ENCODE measurements at regions not wholly inside any gene's neighbourhood (a gene's known extent, or its start where the extent isn't known, plus 50 kb on each side); places are given as distances from the start of the nearest gene placed in this dataset.
A peak's percentile ranks its signal among the peaks of the same experiment; 100 is the strongest.

GRCh38 chr20:59431014-59431413 is 130.6 kb downstream of the EDN3 start:
- DNase-seq (ENCODE audit: low spot score), result no peak

- DNase-seq (ENCODE audit: low spot score), result peak; percentile 25
Observed at GRCh38 chr20:59434960-59435359, 134.5 kb downstream of the EDN3 start.

GRCh38 chr20:59435518-59435917 is 135.1 kb downstream of the EDN3 start:
- DNase-seq (ENCODE audit: low spot score), result peak; percentile 37

- DNase-seq (ENCODE audit: low spot score), result no peak
Observed at GRCh38 chr20:59437601-59438031, 137.2 kb downstream of the EDN3 start.

- no peak for DNase-seq (ENCODE audit: low spot score)
Observed at GRCh38 chr20:59438201-59438600, 137.8 kb downstream of the EDN3 start.

GRCh38 chr20:59439243-59439642 is 138.8 kb downstream of the EDN3 start:
- DNase-seq (ENCODE audit: low spot score), result no peak

GRCh38 chr20:59441306-59441705 is 140.9 kb downstream of the EDN3 start:
- peak; percentile 26 for DNase-seq (ENCODE audit: low spot score)

- peak; percentile 89 for DNase-seq (ENCODE audit: low spot score)
Observed at GRCh38 chr20:59441860-59442810, 141.7 kb downstream of the EDN3 start.

GRCh38 chr20:59443550-59443949 is 143.1 kb downstream of the EDN3 start:
- no peak for DNase-seq (ENCODE audit: low spot score)

GRCh38 chr20:59446376-59446775 is 146.0 kb downstream of the EDN3 start:
- peak; percentile 73 for DNase-seq (ENCODE audit: low spot score)

- no peak for DNase-seq (ENCODE audit: low spot score)
Observed at GRCh38 chr20:59448196-59448595, 147.8 kb downstream of the EDN3 start.

- DNase-seq (ENCODE audit: low spot score), result no peak
Observed at GRCh38 chr20:59448851-59449444, 148.5 kb downstream of the EDN3 start.

- no peak for DNase-seq (ENCODE audit: low spot score)
Observed at GRCh38 chr20:59451066-59451630, 150.7 kb downstream of the EDN3 start.

- no peak for DNase-seq (ENCODE audit: low spot score)
Observed at GRCh38 chr20:59451641-59452040, 151.2 kb downstream of the EDN3 start.

- no peak for DNase-seq (ENCODE audit: low spot score)
Observed at GRCh38 chr20:59452856-59453255, 151.5 kb upstream of the PHACTR3 start.

GRCh38 chr20:59453759-59454560 is 150.4 kb upstream of the PHACTR3 start:
- no peak for DNase-seq (ENCODE audit: low spot score)

- peak; percentile 79 for DNase-seq (ENCODE audit: low spot score)
Observed at GRCh38 chr20:59455402-59456341, 148.7 kb upstream of the PHACTR3 start.

GRCh38 chr20:59456342-59457279 is 147.7 kb upstream of the PHACTR3 start:
- DNase-seq (ENCODE audit: low spot score), result no peak

GRCh38 chr20:59458645-59459044 is 145.7 kb upstream of the PHACTR3 start:
- DNase-seq (ENCODE audit: low spot score), result no peak

GRCh38 chr20:59459586-59459985 is 144.8 kb upstream of the PHACTR3 start:
- DNase-seq (ENCODE audit: low spot score), result no peak

Measured in cerebellar cortex (tissue), 1 donor.